Tibial nerve (tissue), 4 donors: ENCODE measurements at regions not wholly inside any gene's neighbourhood (a gene's known extent, or its start where the extent isn't known, plus 50 kb on each side); places are given as distances from the start of the nearest gene placed in this dataset.

Source experiments
- CTCF ChIP-seq, 5 experiments: fragments of 200-600 bp in 3 of 5; fragments of 450-650 bp in 2 of 5; sonication (generic) in 3 of 5; IDR thresholded peaks; one replicate each; pipeline ENCODE4 v1.5.1; 2016 to 2019; ENCODE audit warnings: antibody characterized with exemption in 5 of 5, mild to moderate bottlenecking in 3 of 5, moderate library complexity in 2 of 5
- EP300 ChIP-seq, 2 donors: sonication (generic); formaldehyde crosslinking; IDR thresholded peaks; one replicate each; pipeline ENCODE4 v1.6.1; 2017; ENCODE audit warnings: antibody characterized with exemption in 2 of 2, mild to moderate bottlenecking in 1 of 2
- POLR2A ChIP-seq, 2 donors: fragments of 450-650 bp; IDR thresholded peaks; one replicate each; pipeline ENCODE4 v1.6.1; 2017; ENCODE audit warnings: antibody characterized with exemption in 2 of 2, mild to moderate bottlenecking in 2 of 2, moderate library complexity in 2 of 2

GRCh38 chr2:66850376-66850775, 415.5 kb downstream of the MEIS1 start:
- TF ChIP-seq CTCF (IDR thresholded peaks at IDR 0.05): no peak
- no peak for TF ChIP-seq EP300 (IDR thresholded peaks at IDR 0.05)
- no peak for TF ChIP-seq POLR2A (IDR thresholded peaks at IDR 0.05)
